ENCODE measurements at regions not wholly inside any gene's neighbourhood (a gene's known extent, or its start where the extent isn't known, plus 50 kb on each side); places are given as distances from the start of the nearest gene placed in this dataset.

GRCh38 chr2:36002941-36003340 is 352.6 kb upstream of the CRIM1 start:
- TF ChIP-seq EZH2 (IDR thresholded peaks at IDR 0.05; ENCODE audit: borderline replicate concordance, low read depth, low read length, poor library complexity, severe bottlenecking) (no peak), CTCF (conservative IDR thresholded peaks at IDR 0.05; ENCODE audit: low read depth, low read length) (no peak)
